ENCODE measurements at regions not wholly inside any gene's neighbourhood (a gene's known extent, or its start where the extent isn't known, plus 50 kb on each side); places are given as distances from the start of the nearest gene placed in this dataset.

- TF ChIP-seq CTCF (IDR thresholded peaks at IDR 0.05) (no peak), TCF7L2 (IDR thresholded peaks at IDR 0.05; ENCODE audit: low read depth, low read length) (no peak), SIN3A (IDR thresholded peaks at IDR 0.05; ENCODE audit: borderline replicate concordance, insufficient read depth, low read depth, low read length) (no peak), POLR2AphosphoS5 (IDR thresholded peaks at IDR 0.05; ENCODE audit: low read depth, low read length) (no peak)
Measured at GRCh38 chr13:74346960-74347359, 212.8 kb upstream of the KLF12 start.

Data from Panc1 (cell line).